GM03348 (cell line): ENCODE measurements at regions not wholly inside any gene's neighbourhood (a gene's known extent, or its start where the extent isn't known, plus 50 kb on each side); places are given as distances from the start of the nearest gene placed in this dataset.

Experiments
- DNase-seq: peaks from one replicate; pipeline ENCODE4 v3.0.0; 2012; ENCODE audit warnings: low spot score

DNA sequence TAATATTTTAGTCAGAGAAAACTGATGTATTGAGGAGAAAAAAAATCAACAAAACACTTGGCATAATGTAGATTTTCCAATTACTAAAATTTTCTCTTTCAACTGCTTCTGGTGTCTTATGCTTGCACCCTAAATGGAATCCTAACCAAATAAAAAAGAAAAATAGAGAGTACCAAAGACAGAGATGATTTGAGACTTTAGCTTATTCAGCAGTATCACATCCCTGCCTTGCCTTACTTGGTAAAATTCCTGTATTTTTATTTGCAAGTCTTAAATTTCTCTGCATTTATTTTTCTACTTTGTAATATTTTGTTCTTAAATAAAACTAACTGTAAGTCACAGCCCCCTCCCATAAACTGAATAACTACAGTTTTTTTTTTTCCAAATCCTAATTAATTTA, 950.5 kb upstream of the INTU start:
- DNase-seq: no peak

DNA sequence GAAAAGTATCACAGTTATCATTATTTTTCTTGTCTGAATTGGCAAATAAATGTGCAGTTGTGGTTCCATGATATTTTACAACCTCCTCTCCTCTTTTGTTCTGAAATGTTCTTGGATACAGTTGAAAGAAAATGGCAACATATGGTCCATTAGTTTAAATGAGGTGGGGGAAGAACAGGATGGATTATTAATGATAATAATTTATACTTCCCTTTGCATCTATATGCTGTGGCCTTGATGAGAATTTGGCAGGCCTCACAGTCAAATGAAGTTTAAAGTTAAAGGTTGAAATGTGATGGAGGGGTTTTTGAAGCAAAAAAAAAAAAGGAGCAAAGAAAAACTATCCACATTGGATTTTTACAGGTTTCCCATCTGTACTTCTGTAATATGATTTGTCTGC, 946.3 kb upstream of the INTU start:
- DNase-seq: no peak

DNA sequence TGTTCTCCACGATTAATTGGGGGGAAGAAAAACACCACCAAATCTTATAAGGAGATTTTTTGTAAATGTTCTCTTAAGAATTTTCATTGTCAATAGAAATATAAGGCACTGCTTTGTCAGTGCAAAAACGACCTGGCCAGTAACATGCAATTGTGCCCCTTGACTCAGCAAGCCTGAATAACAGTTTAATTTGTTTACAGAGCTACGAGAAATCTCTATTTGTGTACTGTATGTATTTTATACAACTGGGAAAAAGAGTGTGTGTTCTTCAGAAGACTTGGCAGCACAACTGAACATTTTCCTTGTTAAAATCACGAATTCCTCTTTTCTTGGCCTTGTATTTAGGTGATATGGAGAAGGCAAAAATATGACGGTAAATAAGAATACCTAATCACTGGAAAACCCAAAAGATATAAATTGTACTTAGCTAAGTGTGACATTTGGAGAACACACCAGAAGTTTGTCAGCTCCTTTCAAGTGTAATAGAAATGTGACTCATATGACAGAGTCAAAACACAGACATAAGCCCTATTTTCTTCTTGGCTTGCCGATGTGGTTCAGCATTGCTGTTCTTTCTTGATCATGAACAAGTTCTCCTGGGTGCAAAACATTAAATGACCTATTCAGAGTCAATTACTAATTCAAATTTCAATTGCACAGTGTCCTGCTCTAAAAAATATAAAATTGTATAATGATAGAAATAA, 945.0 kb upstream of the INTU start:
- DNase-seq: peak; percentile 9

DNA sequence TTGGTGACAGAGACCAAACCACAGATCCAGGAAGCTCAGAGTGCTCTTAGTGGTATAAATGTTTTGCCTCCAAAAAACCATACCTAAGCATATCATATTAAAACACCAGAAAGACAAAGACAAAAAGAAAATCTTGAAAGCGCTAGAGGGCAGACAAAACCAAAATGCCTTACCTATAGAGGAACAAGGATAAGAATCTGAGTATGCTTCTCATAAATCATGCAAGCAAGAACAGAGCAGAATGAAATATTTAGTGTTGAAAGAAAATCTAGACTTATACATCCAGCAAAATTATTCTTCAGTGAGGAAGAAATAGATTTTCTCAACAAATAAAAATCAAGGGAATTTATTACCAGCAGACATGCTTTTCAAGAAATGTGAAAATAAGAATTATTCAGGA, 941.0 kb upstream of the INTU start:
- DNase-seq: no peak

DNA sequence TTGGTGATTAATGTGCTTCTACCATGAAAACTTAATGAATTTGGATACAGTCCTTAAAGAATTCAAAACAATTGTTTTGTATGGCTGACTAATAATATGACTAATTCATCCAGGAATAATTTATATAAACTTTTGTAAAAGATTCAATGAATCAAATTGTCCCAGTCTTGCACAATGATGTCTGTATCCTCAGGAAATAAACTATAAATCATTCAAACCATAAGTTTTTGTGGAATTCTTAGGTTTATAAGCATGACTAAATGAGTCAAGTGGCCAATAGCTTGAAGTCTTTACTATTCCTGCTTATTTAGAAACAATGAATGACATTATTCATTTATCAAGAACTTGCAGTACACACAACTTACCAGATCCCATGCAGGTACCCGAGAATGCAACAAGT, 935.0 kb upstream of the INTU start:
- peak; percentile 34 for DNase-seq

DNA sequence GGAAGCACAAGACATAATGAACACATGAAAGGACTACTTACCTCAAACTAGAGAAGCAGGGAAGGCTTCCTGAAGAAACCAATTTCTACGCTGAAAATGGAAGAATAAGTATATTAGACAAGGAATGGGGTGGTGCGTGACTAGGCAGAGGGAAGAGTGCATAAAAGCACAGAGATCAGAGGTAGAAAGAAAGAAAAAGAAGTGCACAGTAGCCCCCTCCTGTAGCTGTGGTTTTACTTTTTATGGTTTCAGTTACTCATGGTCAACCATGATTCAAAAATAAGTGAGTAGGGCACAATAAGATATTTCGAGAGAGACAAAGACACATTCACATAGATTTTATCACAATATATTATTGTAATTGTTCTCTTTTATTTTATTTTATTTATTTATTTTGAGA, 934.5 kb upstream of the INTU start:
- no peak for DNase-seq

DNA sequence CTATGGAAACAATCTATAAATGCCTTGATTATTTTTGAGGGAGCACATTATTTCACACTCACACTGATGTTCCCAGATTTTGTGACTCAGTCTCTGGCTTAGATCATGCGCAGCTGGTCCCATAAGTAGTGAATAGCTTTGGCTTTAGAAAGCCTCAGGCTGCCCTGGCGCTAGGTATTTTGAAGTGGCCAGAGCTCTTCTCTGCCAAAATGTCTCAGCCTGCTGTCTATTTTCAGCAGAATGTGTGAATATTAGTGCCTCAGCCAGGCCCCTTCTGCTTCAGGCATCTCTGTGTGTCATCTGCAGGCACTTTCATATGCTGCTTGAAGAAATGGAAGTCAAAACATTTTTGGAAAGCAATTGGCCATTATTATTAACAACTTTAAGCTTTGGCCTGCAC, 931.0 kb upstream of the INTU start:
- DNase-seq: peak; percentile 48

DNA sequence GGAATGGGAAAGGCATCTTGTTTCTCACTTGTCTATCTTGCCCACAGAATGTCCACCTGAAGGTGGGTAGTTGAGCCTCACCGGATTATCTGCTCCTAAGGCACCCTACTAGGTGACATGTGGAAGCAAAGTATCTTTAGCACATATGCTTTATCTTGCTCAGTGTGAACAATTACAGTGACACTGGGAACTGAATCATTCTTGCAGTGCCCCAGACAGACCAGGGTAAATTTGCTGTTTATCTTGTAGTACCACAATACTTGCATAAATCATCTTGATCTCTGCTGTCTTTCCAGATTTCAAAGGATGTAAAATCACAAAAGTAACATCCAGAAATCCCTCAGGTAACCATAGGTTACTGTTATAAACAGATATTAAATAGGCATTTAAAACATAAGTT, 930.0 kb upstream of the INTU start:
- no peak for DNase-seq

DNA sequence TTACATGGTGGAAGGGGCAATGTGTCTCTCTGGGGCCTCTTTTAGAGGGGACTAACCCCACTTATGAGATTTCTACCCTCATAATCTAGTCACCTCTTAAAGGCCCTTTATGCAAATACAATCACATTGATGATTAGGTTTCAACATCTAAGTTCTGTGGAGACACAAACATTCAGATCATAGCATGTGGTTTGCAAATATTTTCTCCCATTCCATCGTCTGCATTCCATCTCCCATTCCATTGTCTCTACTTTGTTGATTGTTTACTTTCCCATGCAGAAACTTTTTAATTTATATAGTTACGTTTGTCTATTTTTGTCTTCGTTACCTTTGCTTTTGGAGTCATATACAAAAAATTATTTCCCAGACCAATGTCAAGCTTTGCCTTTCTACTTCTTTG, 927.5 kb upstream of the INTU start:
- peak; percentile 34 for DNase-seq

DNA sequence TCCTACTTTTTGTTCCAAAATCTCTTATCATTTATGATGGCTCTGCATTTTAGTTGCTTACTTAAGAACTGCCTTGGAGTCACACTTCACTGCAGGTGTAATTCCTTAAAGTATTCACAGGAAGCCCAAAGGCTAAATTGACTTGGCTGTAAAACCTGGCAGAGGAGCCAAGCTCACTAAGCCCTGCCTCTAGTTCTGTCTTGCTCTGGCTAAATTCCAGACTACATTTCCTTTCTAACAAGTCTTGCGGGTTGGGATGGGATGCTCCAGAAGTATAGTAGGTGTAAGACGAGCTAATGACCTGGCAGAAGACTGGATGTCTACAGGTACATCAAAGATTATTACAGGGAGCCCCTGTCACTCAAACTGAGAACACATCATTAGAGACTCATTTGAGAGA, 924.0 kb upstream of the INTU start:
- no peak for DNase-seq

DNA sequence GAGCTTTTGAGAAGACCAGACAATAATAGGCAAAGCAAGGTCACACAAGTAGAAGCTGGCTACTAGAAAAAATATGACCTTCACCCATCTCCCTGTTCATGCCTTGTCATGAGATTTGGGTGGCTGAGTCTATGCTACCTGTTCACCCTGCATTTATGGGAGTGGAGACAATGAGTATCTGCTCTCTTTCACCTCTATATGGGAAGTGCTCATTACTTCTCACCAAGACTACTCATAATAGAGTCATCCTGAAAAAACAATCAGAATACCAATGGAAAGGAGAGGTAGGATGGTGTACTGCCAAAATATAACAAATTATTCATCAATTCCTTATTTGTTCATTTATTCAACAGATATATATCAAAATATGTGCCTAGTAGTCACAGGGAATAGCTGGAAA, 921.8 kb upstream of the INTU start:
- no peak for DNase-seq

DNA sequence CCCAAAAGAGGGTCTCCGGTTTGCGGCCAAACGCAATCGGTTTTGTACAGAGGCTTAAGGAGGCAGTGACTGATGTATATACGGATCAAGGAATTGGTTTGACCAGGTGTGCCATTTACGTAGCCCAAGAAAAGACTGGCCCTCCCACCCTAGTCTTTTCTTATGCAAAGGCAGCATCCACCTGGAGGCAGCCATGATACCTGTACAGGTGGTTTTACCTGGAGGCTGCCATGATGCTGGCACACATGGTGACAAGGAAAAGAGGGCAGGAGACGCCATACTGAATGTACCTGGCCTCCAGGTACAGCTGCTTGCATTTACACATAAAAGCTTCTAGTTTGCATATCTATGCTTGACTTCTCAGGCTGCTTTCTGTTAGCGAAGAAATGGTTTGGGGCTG, 917.7 kb upstream of the INTU start:
- no peak for DNase-seq

DNA sequence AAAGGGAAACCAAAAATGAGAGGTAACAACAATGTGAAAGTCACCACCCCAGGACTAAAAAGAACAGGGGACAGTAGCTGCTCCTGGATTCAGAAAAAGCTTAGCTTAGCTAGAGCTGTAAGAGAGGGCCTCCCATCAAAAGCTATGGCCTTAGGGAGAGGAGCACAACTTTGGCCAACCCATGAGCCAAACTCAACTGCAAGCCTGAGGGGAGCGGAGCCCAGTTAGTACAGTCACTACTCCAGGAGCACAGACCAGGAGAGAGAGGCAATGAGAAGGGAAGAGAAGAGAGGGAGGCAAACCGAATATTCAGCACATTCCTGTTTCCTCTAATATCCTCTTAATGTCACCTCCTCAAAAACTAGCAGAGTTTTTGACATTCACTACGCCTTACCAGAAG, 917.1 kb upstream of the INTU start:
- DNase-seq: no peak

DNA sequence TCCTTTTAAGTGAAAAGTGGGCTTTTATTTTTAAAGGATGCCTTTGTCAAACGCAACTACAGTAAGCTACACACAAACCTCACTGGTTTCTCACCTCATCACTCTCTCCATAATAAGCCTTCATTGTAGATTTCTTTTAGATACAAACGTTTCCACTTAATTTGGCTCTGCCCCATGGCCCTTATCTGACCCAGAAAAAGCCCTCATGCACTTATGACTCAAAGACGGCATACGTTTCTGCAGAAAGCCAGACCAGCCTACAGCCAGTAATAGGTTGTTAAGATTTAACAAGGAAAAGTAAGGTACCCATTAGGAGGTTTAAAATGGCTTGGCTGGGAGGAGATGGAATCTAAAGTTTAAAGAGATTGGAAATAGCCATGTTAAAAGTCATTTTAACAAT, 914.6 kb upstream of the INTU start:
- DNase-seq: no peak

DNA sequence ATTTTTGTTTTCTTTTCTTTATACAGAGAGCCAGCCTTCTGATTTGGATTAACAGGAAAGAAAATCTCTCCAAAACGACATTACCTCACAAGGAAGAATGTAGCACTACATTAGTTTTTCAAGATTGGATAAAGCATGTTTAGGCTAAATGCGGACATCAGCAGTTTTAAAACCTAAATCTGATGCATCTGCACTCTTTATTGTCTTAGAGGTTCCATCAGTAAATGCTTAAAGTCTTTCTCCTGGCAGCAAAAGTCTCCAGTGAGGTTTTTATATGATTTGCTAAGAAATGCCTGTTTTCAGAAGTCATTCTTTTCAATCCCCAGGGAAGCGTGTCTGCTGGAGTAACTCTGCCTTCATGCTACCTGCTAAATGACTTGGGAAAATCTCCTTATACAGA, 912.9 kb upstream of the INTU start:
- DNase-seq: no peak

DNA sequence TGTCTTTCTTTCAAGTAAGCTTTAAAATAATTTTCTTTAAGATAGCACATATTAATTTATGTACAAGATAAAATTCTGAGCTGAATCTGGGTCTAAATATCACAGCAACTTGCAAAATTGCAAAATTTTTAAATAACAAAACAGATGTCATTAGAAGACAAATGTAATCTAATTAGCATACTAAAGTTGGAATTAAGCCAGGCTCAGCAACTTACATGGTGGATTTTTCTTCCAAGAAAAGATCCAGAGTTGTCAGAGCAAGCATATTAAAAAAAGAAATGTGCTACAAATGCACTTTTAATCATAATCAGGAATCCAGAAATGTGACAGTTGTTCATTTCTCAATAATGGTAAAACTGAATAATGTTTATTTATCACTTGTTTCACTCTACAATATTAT, 906.9 kb upstream of the INTU start:
- no peak for DNase-seq

DNA sequence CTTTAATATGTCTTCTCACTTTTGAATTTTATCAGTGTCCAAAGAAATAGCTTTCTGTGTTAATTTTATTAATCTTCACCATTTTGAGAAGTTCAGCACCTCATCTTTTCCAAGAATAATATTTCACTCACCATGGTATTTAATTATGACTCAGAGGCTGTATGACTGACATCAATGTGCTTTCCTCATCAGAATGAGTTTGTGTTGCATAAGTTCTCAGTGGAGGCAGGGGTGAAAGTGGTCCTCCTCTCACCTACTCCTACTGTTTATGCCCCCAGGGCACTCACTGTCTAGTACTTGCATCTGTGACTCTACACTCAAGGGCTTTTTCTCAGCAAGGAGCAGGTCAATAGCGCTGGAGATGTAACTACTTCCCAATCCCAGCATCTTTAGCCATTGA, 905.3 kb upstream of the INTU start:
- DNase-seq: peak; percentile 35

DNA sequence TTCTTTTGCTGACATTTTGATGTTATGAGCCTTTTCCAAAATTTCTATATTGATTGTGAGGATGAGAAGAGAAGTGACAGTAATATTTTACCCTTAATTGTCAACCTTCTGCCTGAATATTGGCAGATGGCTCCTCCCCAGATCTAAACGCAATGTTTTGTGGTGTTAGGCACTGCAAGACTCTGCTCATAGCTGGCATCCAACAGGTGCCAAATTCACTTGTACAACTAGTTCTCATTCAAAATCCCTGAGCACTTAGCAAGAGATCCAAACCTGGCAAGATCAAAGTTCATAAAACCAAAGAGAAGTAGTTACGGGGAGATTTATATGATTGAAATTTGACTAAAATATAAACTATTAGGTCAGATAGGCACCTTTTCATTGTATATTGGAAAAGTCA, 901.7 kb upstream of the INTU start:
- DNase-seq: no peak

DNA sequence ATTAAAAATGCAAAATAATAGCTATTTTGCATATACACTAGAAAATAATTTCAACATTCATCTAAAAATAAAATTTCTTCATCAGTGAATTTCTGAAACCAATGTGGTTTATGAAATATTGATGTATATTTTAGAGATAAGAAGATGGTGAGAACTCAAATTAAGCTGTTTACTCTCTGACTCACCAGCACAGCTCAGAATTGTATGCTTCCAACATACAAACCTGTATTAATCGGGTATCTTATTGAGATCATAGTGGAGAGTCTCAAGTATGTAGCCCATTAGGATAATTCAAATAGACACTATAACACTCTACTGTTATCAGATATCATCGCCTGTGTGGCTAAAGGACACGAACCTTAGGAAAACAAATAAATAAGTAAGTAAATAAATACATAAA, 899.5 kb upstream of the INTU start:
- no peak for DNase-seq

DNA sequence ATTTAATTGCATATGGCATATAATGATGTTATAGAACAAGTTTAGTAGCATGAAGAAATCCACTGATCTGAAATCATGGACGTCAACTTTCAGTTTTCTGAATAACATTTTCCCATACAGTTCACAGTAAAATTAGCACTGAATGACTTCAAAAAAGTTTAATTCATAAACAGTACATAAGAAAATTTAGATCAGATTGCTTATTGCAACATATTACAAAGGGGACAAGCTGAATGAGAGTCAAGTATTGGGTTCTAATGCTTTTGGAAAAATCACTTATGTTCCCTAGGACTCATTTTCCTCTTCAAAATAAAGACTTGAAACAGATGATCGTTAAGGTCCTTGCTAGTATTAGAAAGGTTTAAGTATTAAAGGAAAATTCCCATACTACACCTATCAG, 898.3 kb upstream of the INTU start:
- DNase-seq: no peak

DNA sequence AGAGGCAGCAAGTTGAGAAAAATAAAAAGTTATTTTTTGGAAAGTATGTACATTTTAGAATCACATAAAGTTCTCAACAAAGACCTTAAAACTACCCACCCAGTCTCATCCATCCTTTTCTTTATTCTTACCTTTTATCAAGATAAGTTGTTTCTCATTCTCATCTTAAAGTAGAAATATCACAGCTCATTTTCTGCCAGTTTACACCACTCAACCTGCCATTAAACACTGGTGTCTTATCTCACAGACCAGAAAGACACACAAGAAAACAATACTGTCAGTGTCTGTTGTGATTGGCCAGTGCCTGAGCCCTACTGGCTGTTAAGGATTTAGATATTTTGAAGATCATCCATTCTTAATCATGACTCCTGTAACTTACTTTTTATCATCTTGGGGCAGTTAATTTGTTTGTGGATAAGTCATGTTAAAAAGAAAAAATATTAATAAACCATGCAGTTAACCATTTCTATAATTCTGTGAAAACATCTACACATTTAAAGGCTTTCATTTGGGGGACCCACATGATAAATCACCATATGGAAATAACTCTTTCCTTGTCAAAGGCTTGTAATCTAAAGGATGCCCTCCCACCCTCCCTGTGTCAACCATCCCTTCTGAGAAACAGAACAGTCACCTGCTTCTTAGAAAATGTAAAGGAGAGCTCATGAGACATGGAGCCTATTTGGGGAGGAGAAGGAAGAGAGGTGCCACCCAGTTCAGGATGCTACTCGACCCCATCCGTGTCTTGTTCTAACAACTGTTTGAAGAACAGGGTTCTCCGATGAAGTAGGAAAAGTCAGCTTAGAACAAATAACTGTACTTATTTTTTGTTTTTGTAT, 897.2 kb upstream of the INTU start:
- no peak for DNase-seq

DNA sequence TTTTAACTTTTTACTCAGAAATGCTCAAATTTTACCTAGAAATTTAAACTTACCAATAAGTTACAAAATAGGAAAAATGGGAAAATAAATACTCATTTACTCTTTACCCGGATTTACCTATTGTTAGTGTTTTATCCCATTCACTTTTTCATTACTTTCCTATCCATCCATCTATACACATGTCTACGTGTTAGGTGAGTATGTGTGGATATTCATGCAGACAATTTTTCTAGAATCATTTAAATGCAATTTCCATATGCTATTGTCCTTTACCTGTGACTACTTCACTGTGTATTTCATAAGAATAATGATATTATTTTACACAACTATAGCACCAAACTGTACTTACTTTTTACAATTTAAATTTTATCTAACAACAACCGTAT, 896.6 kb upstream of the INTU start:
- no peak for DNase-seq

DNA sequence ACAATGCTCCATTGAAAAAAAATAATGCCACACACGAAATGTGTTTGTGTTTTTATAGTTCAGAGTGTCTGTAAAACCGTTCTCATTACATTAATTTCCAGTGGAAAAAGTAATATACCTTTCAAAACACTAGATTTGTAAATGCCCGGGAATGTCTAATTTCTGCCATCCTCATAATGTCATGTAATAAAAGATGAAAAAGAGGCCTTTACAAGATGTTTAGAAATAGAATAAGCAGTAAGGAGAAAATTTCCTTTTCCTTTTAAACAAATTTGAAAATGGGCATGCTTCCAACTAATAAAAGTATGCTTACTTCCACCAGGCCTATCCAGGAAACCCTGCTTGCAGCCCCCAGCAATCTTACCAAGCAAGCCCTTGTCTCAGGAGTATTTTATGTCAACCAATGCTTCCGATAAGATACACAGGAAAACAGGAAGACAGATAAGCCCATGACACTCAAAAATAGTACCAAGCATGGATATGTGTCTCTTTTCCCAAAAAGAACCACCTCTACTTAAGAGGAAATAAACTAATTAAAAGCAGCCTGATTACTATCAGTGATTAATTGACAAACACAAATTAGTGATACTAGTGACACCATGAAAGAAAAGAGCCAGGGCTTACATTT, 894.7 kb upstream of the INTU start:
- no peak for DNase-seq

DNA sequence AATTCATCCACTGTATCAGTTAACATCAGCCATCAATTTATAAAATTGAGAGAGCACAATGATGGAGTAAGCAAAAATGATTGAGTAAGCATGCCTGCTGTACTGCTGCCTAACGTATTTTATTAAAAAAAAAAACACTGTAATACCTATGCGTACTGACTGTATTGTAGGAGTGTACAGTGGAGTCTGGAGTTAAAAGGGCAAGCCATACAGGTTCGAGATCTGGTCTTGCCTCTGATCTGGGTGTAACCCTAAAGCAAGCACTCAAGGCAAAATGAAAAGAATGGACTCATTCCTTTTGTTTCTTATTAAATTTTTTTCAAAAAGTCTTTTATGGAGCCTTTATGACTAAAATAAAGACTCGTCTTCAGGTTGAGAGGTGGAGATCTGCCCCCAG, 894.2 kb upstream of the INTU start:
- no peak for DNase-seq
